Astrocyte (in vitro differentiated cells and primary cell): ENCODE measurements at regions not wholly inside any gene's neighbourhood (a gene's known extent, or its start where the extent isn't known, plus 50 kb on each side); places are given as distances from the start of the nearest gene placed in this dataset.

ENCODE experiments used
- DNase-seq: peaks from one replicate; pipeline ENCODE4 v3.0.0-alpha.2; 2010; ENCODE audit warnings: low read depth
- FAIRE-seq: peaks from 2 replicates; lab custom pipeline; 2011; peaks lifted over from hg19 to GRCh38; lab: Jason Lieb, UNC
- H2AFZ ChIP-seq: 2 replicates; pipeline ENCODE4 v1.6.0; 2012; ENCODE audit warnings: low read depth, low read length, inconsistent platforms
- H3K27ac ChIP-seq: 2 replicates; pipeline ENCODE4 v1.5.1; 2011; ENCODE audit warnings: low read depth, low read length, inconsistent platforms
- H3K27me3 ChIP-seq: 2 replicates; pipeline ENCODE4 v1.6.0; 2011; ENCODE audit warnings: low read length, inconsistent platforms; ENCODE audit not compliant: insufficient read depth
- H3K36me3 ChIP-seq: 2 replicates; pipeline ENCODE4 v1.5.1; 2011; ENCODE audit warnings: low read length, inconsistent platforms; ENCODE audit not compliant: insufficient read depth
- H3K4me1 ChIP-seq: 2 replicates; pipeline ENCODE4 v1.5.1; 2011; ENCODE audit warnings: low read length, inconsistent platforms; ENCODE audit not compliant: insufficient read depth
- H3K4me2 ChIP-seq: 2 replicates; pipeline ENCODE4 v1.6.0; 2012; ENCODE audit warnings: low read length, inconsistent platforms
- H3K4me3 ChIP-seq: 2 replicates; pipeline ENCODE4 v1.5.1; 2011; ENCODE audit warnings: low read depth, mild to moderate bottlenecking, low read length, inconsistent platforms; ENCODE audit not compliant: insufficient read depth
- H3K79me2 ChIP-seq: 2 replicates; pipeline ENCODE4 v1.6.0; 2012; ENCODE audit warnings: mild to moderate bottlenecking, low read length, inconsistent platforms; ENCODE audit not compliant: insufficient read depth
- H3K9ac ChIP-seq: 2 replicates; pipeline ENCODE4 v1.6.0; 2012; ENCODE audit warnings: mild to moderate bottlenecking, low read length, inconsistent platforms
- H3K9me3 ChIP-seq: 2 replicates; pipeline ENCODE4 v1.5.1; 2012; ENCODE audit warnings: low read depth, mild to moderate bottlenecking, low read length, inconsistent platforms; ENCODE audit not compliant: insufficient read depth
- H4K20me1 ChIP-seq: 2 replicates; pipeline ENCODE4 v1.6.0; 2012; ENCODE audit warnings: low read length, inconsistent platforms; ENCODE audit not compliant: insufficient read depth
- H3K27ac Mint-ChIP-seq: one replicate; pipeline ENCODE4 v1.8.0; 2021; ENCODE audit warnings: mild to moderate bottlenecking, mixed read lengths; ENCODE audit not compliant: unreplicated experiment
- H3K27me3 Mint-ChIP-seq: one replicate; pipeline ENCODE4 v1.8.0; 2021; ENCODE audit warnings: low read depth, mixed read lengths; ENCODE audit not compliant: unreplicated experiment
- H3K36me3 Mint-ChIP-seq: one replicate; pipeline ENCODE4 v1.8.0; 2021; ENCODE audit warnings: low read depth, mixed read lengths; ENCODE audit not compliant: unreplicated experiment
- H3K4me1 Mint-ChIP-seq: one replicate; pipeline ENCODE4 v1.8.0; 2021; ENCODE audit warnings: low read depth, mixed read lengths; ENCODE audit not compliant: unreplicated experiment
- H3K4me3 Mint-ChIP-seq: one replicate; pipeline ENCODE4 v1.8.0; 2021; ENCODE audit warnings: mild to moderate bottlenecking, moderate library complexity, mixed read lengths; ENCODE audit not compliant: unreplicated experiment
- H3K9me3 Mint-ChIP-seq: one replicate; pipeline ENCODE4 v1.8.0; 2021; ENCODE audit warnings: mild to moderate bottlenecking, mixed read lengths; ENCODE audit not compliant: unreplicated experiment
- EZH2 ChIP-seq: IDR thresholded peaks from 2 replicates; pipeline ENCODE4 v1.6.1; 2012; ENCODE audit warnings: mild to moderate bottlenecking, low read length, inconsistent platforms; ENCODE audit not compliant: insufficient read depth
- TF ChIP-seq, protein P1 (sequence below): IDR thresholded peaks from 2 replicates; pipeline ENCODE4 v1.5.1; 2011; ENCODE audit warnings: low read depth, mild to moderate bottlenecking, inconsistent platforms, low read length, moderate library complexity; ENCODE audit not compliant: insufficient read depth

DNA sequence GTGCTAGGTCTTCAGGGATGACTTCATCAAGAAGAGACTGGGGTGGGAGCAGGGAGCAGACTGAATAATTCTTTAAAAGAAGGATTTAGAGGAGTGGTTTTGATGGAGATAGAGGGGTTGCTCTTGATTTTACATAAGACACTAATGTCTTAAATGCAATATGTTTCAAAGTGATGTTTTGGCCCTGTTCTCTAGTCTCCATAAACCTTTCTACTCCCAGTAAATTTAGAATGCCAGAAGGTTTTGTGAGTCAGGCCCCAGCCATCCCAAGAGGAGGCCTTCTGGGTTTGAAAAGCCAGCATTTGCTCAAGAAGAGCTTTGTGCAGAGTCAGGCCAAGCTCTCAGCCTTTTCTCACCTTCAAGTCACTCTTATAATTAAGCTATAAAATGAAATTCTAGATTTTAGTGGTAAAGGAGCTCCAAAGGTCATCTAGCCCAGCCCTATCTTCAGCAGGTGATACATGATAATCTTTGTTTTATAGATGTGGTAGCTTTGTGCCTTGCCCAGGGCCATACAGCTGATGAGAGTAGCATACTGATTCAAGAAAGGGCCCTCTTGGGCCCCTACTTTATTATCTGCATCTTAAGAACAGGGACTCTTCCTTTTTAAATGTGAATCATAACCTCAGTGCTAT, 122.8 kb upstream of the MTNR1B start:
- H3K4me1 ChIP-seq, result peaks cover 8% of the 10 kb centered on the region
- no peaks in the 10 kb centered on the region for H3K9me3 ChIP-seq
- H2AFZ ChIP-seq, result no peak overlapping the region
- H3K9ac ChIP-seq, result no peak overlapping the region
- H3K79me2 ChIP-seq, result no peaks in the 10 kb centered on the region
- H3K36me3 Mint-ChIP-seq, result peaks cover 17% of the 10 kb centered on the region
- peaks cover 2% of the 10 kb centered on the region for H3K9me3 Mint-ChIP-seq
- no peaks in the 10 kb centered on the region for H3K27me3 ChIP-seq
- H3K27me3 Mint-ChIP-seq, result no peaks in the 10 kb centered on the region
- TF ChIP-seq EZH2, result no peak
- TF ChIP-seq, protein P1, sequence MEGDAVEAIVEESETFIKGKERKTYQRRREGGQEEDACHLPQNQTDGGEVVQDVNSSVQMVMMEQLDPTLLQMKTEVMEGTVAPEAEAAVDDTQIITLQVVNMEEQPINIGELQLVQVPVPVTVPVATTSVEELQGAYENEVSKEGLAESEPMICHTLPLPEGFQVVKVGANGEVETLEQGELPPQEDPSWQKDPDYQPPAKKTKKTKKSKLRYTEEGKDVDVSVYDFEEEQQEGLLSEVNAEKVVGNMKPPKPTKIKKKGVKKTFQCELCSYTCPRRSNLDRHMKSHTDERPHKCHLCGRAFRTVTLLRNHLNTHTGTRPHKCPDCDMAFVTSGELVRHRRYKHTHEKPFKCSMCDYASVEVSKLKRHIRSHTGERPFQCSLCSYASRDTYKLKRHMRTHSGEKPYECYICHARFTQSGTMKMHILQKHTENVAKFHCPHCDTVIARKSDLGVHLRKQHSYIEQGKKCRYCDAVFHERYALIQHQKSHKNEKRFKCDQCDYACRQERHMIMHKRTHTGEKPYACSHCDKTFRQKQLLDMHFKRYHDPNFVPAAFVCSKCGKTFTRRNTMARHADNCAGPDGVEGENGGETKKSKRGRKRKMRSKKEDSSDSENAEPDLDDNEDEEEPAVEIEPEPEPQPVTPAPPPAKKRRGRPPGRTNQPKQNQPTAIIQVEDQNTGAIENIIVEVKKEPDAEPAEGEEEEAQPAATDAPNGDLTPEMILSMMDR, result no peak
- no peak overlapping the region for H3K27ac ChIP-seq
- H3K4me3 Mint-ChIP-seq, result no peak overlapping the region
- FAIRE-seq (no peak), DNase-seq (peak; percentile 28)
- no peaks in the 10 kb centered on the region for H3K36me3 ChIP-seq
- peaks cover 45% of the 10 kb centered on the region for H3K4me1 Mint-ChIP-seq
- H3K27ac Mint-ChIP-seq, result peak overlapping the region; percentile 77
- no peaks in the 10 kb centered on the region for H4K20me1 ChIP-seq
- no peak overlapping the region for H3K4me3 ChIP-seq
- H3K4me2 ChIP-seq, result no peak overlapping the region

GRCh38 chr11:92848578-92848977, 120.9 kb upstream of the MTNR1B start:
- H3K36me3 ChIP-seq, result no peaks in the 10 kb centered on the region
- TF ChIP-seq, protein P1, result no peak
- no peak for TF ChIP-seq EZH2
- Mint-ChIP-seq H3K9me3 (peaks cover 2% of the 10 kb centered on the region), H3K36me3 (peaks cover 10% of the 10 kb centered on the region), H3K27ac (no peak overlapping the region), H3K4me3 (no peak overlapping the region), H3K4me1 (peaks cover 40% of the 10 kb centered on the region), H3K27me3 (no peaks in the 10 kb centered on the region)
- no peak overlapping the region for H3K9ac ChIP-seq
- no peaks in the 10 kb centered on the region for H3K27me3 ChIP-seq
- H3K79me2 ChIP-seq, result no peaks in the 10 kb centered on the region
- no peak overlapping the region for H3K4me3 ChIP-seq
- DNase-seq, result no peak
- no peaks in the 10 kb centered on the region for H3K9me3 ChIP-seq
- H3K4me2 ChIP-seq, result no peak overlapping the region
- no peaks in the 10 kb centered on the region for H4K20me1 ChIP-seq
- H3K27ac ChIP-seq, result no peak overlapping the region
- no peak overlapping the region for H2AFZ ChIP-seq
- no peak for FAIRE-seq
- peaks cover 3% of the 10 kb centered on the region for H3K4me1 ChIP-seq

GRCh38 chr11:92850296-92850826, 119.1 kb upstream of the MTNR1B start:
- Histone ChIP-seq H3K79me2 (no peaks in the 10 kb centered on the region), H3K36me3 (no peaks in the 10 kb centered on the region), H4K20me1 (no peaks in the 10 kb centered on the region), H3K4me1 (peaks cover 3% of the 10 kb centered on the region), H3K27me3 (no peaks in the 10 kb centered on the region), H3K4me2 (no peak overlapping the region), H3K9me3 (no peaks in the 10 kb centered on the region), H2AFZ (no peak overlapping the region), H3K27ac (no peak overlapping the region), H3K9ac (no peak overlapping the region), H3K4me3 (no peak overlapping the region)
- H3K27ac Mint-ChIP-seq, result no peak overlapping the region
- no peak for DNase-seq
- no peaks in the 10 kb centered on the region for H3K27me3 Mint-ChIP-seq
- no peak overlapping the region for H3K4me3 Mint-ChIP-seq
- peaks cover 2% of the 10 kb centered on the region for H3K9me3 Mint-ChIP-seq
- FAIRE-seq, result no peak
- H3K36me3 Mint-ChIP-seq, result no peaks in the 10 kb centered on the region
- peaks cover 42% of the 10 kb centered on the region for H3K4me1 Mint-ChIP-seq
- TF ChIP-seq, protein P1, result no peak
- TF ChIP-seq EZH2, result no peak
